ENCODE measurements at regions not wholly inside any gene's neighbourhood (a gene's known extent, or its start where the extent isn't known, plus 50 kb on each side); places are given as distances from the start of the nearest gene placed in this dataset.

DNA sequence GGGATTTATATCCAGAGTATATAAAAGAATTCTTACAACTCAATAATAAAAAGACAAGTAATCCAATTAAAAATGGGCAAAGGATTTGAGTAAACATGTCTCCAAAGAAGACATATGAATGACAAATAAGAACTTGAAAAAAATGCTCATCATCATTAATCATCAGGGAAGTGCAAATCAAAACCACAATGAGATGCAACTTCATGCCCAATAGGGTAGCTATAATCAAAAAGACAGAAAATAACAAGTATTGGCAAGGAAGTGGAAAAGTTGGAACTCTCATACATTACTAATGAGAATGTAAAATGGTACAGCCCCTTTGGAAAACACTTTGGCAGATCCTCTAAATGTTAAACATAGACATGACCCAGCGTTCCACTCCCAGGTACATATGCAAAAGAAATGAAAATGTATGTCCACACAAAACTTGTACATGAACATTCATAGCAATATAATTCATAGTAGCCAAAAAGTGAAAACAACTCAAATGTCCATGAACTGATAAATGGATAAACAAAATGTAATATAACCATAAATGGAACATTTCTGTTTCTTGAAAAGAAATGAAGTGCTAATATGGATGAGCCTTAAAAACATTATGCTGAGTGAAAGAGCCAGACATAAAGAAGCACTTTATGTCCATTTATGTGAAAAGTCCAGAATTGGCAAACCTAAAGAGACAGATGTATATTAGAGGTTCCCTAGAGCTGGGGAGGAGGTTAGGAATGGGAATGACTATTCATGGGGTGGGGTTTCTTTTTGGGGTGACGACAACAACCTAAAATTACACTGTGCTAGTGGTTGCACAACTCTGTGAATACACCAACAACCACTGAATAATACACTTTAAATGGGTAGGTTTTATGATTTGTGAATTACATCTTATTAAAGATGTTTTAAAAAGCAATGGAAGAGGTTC lies 259.7 kb downstream of the RHOU start:
- ATAC-seq (replicated peaks): no peak
- no peak overlapping the region for H3K27ac Mint-ChIP-seq
- H3K4me3 Mint-ChIP-seq: no peak overlapping the region
- H3K4me1 Mint-ChIP-seq: no peaks in the 10 kb centered on the region
- no peaks in the 10 kb centered on the region for H3K27me3 Mint-ChIP-seq
- no peaks in the 10 kb centered on the region for H3K9me3 Mint-ChIP-seq
- no peaks in the 10 kb centered on the region for H3K36me3 Mint-ChIP-seq (ENCODE audit: low read depth)

- no peak for ATAC-seq (replicated peaks)
- Mint-ChIP-seq H3K27me3 (no peaks in the 10 kb centered on the region), H3K9me3 (no peaks in the 10 kb centered on the region), H3K36me3 (ENCODE audit: low read depth) (no peaks in the 10 kb centered on the region), H3K4me1 (peaks cover 6% of the 10 kb centered on the region), H3K27ac (no peak overlapping the region), H3K4me3 (no peak overlapping the region)
These were observed 261.0 kb downstream of the RHOU start for GRCh38 chr1:228996281-228996680.

DNA sequence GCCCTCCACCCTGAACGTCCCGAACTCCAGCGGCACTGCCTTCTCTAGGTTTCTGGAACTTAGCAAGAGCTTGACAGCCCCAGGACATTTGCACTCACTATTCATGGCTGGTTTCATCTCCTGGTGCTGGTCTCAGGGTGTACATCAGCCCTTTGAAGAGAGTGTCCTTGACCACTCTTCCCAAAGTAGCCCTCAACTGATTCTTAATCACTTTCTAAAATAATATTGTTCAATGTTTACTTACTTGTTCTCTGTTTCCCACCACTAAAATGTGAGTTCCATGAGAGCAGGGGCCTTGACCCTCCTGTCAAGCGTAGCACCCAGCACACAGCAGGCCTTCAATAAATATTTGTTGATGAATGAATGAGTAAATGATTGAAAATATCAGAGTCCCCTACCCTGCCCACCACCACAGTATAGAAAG lies 262.5 kb downstream of the RHOU start:
- H3K27ac Mint-ChIP-seq: no peak overlapping the region

DNA sequence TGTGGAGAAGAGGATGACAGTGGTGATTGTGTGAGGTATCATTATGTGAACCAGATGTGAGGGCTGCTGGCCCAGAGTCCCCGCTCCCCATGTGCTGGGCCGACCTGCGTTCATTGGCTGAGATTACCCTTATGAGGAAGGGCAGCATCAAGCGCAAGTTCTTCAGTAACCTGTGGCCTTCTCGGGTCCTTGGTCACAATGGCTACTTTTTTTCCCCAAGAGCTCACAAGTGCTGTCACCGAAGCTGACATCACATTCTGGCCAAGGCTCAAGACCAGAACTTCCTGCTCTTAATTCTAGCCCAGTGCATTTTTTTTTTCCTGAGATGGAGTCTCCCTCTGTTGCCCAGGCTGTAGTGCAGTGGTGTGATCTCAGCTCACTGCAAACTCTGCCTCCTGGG lies 262.9 kb downstream of the RHOU start:
- peaks cover 10% of the 10 kb centered on the region for H3K4me1 Mint-ChIP-seq
- H3K9me3 Mint-ChIP-seq: no peaks in the 10 kb centered on the region
- no peaks in the 10 kb centered on the region for H3K27me3 Mint-ChIP-seq
- no peak overlapping the region for H3K27ac Mint-ChIP-seq
- ATAC-seq (replicated peaks): no peak
- no peak overlapping the region for H3K4me3 Mint-ChIP-seq
- H3K36me3 Mint-ChIP-seq (ENCODE audit: low read depth): no peaks in the 10 kb centered on the region

More for the DNA sequence above, 262.5 kb downstream of the RHOU start:
- H3K36me3 Mint-ChIP-seq (ENCODE audit: low read depth): no peaks in the 10 kb centered on the region
- H3K4me3 Mint-ChIP-seq: no peak overlapping the region
- peaks cover 10% of the 10 kb centered on the region for H3K4me1 Mint-ChIP-seq
- H3K9me3 Mint-ChIP-seq: no peaks in the 10 kb centered on the region
- ATAC-seq (replicated peaks): no peak
- no peaks in the 10 kb centered on the region for H3K27me3 Mint-ChIP-seq

DNA sequence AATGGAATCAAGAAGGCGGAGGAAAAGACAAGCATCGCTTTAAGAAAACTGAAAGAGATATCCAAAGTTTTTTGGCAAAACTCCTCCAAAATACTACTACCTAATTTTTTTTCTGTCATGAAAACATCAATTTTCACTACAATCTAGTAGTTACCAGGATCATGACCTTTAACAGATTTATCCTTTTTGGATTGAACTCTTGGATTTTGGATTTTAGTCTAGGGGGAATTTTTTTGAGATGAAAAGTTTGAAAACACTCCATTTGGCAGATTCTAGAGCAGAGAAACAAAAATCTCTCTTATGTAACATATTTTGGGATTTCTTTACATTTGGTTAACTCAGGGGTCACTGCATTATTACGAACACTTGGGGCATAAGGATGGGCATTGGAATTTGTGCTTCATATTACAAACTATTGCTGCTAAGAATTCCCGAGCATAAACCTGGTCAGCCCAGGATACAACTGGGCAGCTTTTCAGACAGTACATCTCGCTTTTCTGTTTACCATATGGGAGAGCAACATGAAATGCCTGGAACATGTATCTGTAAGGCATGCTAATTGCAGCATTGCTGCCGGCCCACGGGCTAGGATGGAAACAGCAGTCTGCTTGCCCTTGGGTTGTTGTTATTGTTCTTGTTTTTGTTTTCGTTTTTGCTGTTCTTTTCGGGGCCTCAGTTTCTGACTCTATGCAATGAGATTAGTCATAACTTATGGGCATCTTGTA lies 264.3 kb downstream of the RHOU start:
- H3K4me3 Mint-ChIP-seq: no peak overlapping the region
- no peak overlapping the region for H3K27ac Mint-ChIP-seq
- no peaks in the 10 kb centered on the region for H3K36me3 Mint-ChIP-seq (ENCODE audit: low read depth)
- peaks cover 10% of the 10 kb centered on the region for H3K4me1 Mint-ChIP-seq
- H3K9me3 Mint-ChIP-seq: no peaks in the 10 kb centered on the region
- H3K27me3 Mint-ChIP-seq: no peaks in the 10 kb centered on the region
- ATAC-seq (replicated peaks): no peak

- Mint-ChIP-seq H3K4me3 (no peak overlapping the region), H3K4me1 (peaks cover 10% of the 10 kb centered on the region), H3K27ac (no peak overlapping the region), H3K27me3 (no peaks in the 10 kb centered on the region), H3K9me3 (no peaks in the 10 kb centered on the region), H3K36me3 (ENCODE audit: low read depth) (no peaks in the 10 kb centered on the region)
- no peak for ATAC-seq (replicated peaks)
These were observed 264.9 kb downstream of the RHOU start for GRCh38 chr1:229000187-229000586.

DNA sequence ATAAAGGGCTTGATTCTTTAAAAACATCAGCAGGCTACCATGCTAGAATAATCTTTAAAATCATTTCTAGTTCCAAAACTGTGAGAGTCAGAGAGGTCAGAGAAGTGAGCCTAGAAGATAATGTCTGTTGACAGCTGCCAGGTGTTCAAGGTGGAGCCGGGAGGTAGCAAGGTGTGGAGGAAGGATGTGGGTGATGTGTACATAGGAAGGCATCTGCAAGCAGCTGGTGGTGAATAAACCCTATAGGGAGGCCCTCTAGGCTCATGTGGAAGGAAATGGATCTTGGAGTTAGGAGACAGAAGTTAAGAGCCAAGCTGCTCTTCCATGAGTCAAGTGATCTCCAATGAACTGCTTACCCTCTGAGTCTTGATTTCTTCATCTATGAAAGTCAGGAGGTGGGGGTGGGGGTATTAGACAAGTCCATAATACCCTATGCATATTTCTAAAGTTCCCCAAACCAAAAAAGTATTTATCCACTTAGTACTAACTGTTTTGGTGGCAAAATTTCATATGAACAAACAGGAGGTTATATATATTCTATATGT lies 266.3 kb downstream of the RHOU start:
- no peaks in the 10 kb centered on the region for H3K36me3 Mint-ChIP-seq (ENCODE audit: low read depth)
- H3K4me1 Mint-ChIP-seq: peaks cover 10% of the 10 kb centered on the region
- ATAC-seq (replicated peaks): no peak
- no peak overlapping the region for H3K4me3 Mint-ChIP-seq
- H3K27ac Mint-ChIP-seq: no peak overlapping the region
- no peaks in the 10 kb centered on the region for H3K27me3 Mint-ChIP-seq
- no peaks in the 10 kb centered on the region for H3K9me3 Mint-ChIP-seq

- Mint-ChIP-seq H3K27me3 (no peaks in the 10 kb centered on the region), H3K27ac (no peak overlapping the region), H3K4me1 (peaks cover 10% of the 10 kb centered on the region), H3K9me3 (no peaks in the 10 kb centered on the region), H3K4me3 (no peak overlapping the region), H3K36me3 (ENCODE audit: low read depth) (no peaks in the 10 kb centered on the region)
- no peak for ATAC-seq (replicated peaks)
These were observed 266.8 kb downstream of the RHOU start for GRCh38 chr1:229002037-229002436.

DNA sequence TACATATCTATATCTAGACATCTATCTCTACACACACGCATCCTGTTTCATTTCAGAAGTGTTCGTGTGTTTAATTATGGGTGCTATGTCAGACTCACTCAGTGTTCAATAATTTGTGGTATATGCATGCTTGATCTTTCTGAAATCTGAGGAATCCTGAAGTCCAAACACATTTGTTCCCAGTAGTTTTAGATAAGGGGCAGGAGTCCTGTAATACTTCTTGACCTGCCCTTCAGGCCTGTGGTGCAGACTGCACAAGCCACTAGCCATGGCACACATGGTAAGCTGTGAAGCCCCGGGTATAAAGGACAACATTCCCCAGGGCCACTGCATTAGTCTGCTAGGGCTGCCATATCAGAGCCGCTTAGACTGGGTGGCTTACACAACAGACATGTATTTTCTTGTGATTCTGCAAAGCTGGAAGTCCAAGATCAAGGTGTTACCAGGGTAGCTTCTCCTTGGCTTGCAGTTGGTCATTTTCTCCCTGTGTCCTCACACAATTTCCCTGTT lies 267.2 kb downstream of the RHOU start:
- no peak for ATAC-seq (replicated peaks)

GRCh38 chr1:229003233-229004031 lies 267.5 kb upstream of the RAB4A start:
- Mint-ChIP-seq H3K4me1 (peaks cover 10% of the 10 kb centered on the region), H3K9me3 (no peaks in the 10 kb centered on the region), H3K27me3 (no peaks in the 10 kb centered on the region), H3K4me3 (no peak overlapping the region), H3K36me3 (ENCODE audit: low read depth) (no peaks in the 10 kb centered on the region), H3K27ac (no peak overlapping the region)
- no peak for ATAC-seq (replicated peaks)

More for the DNA sequence above, 267.2 kb downstream of the RHOU start:
- H3K36me3 Mint-ChIP-seq (ENCODE audit: low read depth): no peaks in the 10 kb centered on the region
- H3K27ac Mint-ChIP-seq: no peak overlapping the region
- H3K4me3 Mint-ChIP-seq: no peak overlapping the region
- no peaks in the 10 kb centered on the region for H3K9me3 Mint-ChIP-seq
- peaks cover 10% of the 10 kb centered on the region for H3K4me1 Mint-ChIP-seq
- no peaks in the 10 kb centered on the region for H3K27me3 Mint-ChIP-seq

DNA sequence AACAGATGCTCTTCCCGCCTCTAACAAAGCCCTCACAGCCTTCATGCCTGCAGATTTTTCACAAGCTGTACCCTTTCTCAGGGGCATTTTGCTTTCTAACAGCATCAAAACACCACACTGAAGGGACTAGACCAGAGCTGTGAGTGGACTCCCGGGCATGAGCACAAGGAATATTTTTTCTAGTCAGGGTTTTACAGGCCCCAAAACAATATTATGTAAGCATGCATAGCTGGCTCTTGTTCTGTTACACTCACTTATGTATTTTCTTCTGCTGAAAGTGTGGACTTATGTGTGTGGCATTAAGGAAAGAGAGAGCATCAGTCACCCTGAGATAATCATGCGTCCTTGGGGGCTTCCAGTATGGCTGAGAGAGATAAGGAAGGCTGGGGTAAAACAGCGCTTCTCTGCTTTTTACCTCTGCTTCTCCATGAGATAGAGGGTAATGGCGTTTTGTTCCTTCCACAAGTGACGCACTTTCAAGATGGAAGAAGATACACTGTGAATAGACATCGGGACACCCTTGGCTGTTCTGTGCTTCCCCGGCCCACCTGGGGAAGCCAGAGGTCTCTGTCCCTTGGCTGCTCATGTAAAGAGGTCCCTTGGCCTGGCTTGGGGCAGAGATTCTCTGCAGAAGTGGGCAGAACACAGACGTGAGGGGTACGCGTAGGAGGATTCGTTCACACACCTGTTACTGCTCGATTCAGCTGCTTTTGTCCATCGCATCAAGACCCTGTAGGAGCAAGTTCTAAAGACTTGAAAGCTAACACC lies 266.7 kb upstream of the RAB4A start:
- Mint-ChIP-seq H3K27me3 (no peaks in the 10 kb centered on the region), H3K9me3 (no peaks in the 10 kb centered on the region), H3K4me1 (peaks cover 10% of the 10 kb centered on the region), H3K4me3 (no peak overlapping the region), H3K36me3 (ENCODE audit: low read depth) (no peaks in the 10 kb centered on the region), H3K27ac (no peak overlapping the region)
- ATAC-seq (replicated peaks): no peak

DNA sequence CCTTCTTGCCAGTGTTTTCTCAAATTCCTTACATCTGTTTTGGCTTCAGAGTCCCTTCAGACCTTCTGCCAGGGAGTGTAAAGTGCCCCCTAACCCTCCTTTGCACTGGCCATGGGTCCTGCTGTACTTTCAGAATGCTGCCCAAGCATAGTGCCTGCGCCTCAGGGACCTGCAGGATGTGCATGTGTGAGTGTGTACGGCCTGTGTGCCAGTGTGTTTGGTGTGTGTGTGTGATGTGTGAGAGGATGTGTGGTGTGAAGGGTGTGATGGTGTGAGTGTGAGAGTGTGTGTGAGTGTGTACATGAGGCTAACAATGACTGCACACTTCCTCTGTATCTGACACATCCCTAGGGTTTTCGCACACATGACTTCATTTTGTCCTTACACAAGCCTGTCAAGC lies 265.8 kb upstream of the RAB4A start:
- no peaks in the 10 kb centered on the region for H3K36me3 Mint-ChIP-seq (ENCODE audit: low read depth)
- no peak overlapping the region for H3K27ac Mint-ChIP-seq
- H3K4me3 Mint-ChIP-seq: no peak overlapping the region
- H3K27me3 Mint-ChIP-seq: no peaks in the 10 kb centered on the region
- peaks cover 10% of the 10 kb centered on the region for H3K4me1 Mint-ChIP-seq
- ATAC-seq (replicated peaks): no peak
- H3K9me3 Mint-ChIP-seq: no peaks in the 10 kb centered on the region

DNA sequence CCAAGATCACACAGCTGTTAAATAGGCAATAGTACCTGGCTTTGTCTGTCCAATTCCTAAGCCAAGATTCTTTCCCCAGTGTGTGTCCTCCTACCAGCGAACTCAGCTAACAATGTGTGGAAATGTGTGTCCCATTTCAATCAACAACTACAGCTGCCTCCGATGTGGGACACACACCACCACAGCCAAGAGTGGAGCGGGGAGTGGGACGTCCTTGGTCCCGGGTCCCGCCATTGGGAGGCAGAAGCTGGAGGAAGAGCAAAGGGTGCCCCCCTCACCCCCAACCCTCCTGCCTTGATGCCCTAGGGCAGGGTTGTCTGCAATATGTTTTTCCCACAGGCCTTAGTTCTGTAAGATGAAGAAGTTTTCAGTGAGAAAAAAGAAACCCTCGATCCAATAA lies 265.4 kb upstream of the RAB4A start:
- ATAC-seq (replicated peaks): no peak
- H3K4me1 Mint-ChIP-seq: peaks cover 10% of the 10 kb centered on the region
- no peaks in the 10 kb centered on the region for H3K27me3 Mint-ChIP-seq
- no peaks in the 10 kb centered on the region for H3K36me3 Mint-ChIP-seq (ENCODE audit: low read depth)
- H3K4me3 Mint-ChIP-seq: no peak overlapping the region
- no peaks in the 10 kb centered on the region for H3K9me3 Mint-ChIP-seq
- no peak overlapping the region for H3K27ac Mint-ChIP-seq

Measured in activated T-helper 17 cell treated with anti-CD3 and anti-CD28 coated beads, Interleukin-2, amount 50 U/mL, for 72 hours (primary cell).